ENCODE measurements at regions not wholly inside any gene's neighbourhood (a gene's known extent, or its start where the extent isn't known, plus 50 kb on each side); places are given as distances from the start of the nearest gene placed in this dataset.

DNA sequence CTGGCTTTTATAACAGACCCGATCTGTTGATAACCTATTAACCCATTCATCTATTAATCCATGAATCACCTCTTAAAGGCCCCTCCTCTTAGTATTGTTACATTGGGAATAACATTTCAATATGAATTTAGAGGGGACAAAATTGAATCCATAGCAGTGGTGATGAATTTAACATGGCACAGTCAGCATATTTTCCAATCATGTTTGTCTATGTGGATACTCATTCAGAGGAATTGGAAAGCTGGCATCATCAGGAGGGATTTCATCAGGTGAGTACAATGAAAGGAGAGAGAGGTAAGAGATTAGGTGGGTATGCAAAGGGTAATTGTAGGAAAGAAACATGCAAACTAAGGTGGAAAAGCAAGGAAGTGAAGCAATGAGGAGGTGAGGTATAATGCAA is 59.6 kb upstream of the FOXN2 start:
- DNase-seq (ENCODE audit: low read depth), result no peak

DNA sequence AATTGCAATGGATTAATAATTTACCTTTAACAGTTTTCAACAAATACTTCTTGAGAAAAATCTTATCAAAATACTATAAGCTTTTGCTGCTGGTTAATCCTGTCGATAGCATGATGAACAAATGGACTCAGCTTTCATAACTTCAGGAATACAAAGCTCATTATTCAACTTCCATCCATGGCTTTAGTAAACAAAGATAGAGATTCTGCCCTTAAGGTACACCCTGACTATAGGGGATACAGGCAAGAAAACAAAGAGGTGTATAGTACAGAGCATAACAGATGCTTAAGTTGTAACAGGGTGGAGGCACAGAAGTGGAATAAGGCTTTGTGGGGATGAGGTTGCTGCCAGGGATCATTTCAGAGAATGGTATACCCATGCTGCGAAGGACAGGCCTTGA is 57.0 kb upstream of the FOXN2 start:
- no peak for DNase-seq (ENCODE audit: low read depth)

DNA sequence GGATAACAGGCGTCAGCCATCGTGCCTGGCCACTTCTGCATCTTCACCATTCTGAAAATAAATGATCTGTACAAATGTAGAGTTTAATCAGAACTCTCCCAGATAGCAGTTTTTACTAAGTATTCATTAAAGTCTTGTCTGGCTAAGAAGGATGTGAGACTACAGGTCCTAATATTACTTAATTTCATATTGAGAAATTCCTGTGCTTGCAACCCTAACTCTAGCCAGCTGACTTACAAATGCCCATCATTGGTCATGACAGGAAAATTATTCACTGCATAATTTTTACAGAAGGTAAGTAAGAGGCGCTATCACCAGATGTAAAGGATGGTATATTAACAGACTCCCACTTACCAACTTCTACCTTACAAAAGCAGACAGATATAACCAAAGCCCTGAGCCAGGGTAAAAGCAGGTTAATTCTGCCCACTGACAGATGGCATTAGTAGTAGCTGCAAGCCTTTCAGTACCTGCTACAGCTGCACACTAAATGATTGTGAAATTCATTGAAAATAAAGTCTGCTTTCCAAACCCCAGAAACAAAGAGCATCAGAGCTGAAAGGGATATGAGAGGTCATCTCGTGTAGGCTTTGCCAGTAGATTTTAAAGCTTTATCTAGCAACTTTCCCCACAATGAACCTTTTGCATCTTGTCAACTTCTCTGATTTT is 55.9 kb upstream of the FOXN2 start:
- DNase-seq (ENCODE audit: low read depth), result no peak

DNA sequence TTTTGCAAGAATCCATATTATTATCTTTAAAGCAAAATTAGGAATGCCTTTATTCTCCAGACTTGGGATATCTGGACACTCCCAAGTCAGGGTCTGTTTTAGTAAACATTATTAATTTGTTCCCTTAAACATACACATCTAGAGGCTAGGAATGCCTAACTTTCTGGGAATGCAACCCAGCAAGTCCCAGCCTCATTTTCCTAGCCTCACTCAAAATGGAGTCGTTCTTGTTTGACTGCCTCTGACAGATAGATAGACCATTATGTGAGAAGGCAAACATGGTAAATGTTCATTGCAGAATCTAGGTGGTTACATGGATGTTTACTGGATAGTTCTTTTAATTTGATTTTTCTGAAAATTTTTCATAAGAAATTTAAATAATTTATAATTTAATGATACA is 54.7 kb upstream of the FOXN2 start:
- no peak for DNase-seq (ENCODE audit: low read depth)

- DNase-seq (ENCODE audit: low read depth), result no peak
These were observed 49.9 kb upstream of the FOXN2 start for GRCh38 chr2:48264627-48265026.

Measured in forelimb muscle (tissue), 1 donor.